Liver (tissue), 8 donors: ENCODE measurements at regions not wholly inside any gene's neighbourhood (a gene's known extent, or its start where the extent isn't known, plus 50 kb on each side); places are given as distances from the start of the nearest gene placed in this dataset.

Source experiments
- DNase-seq: peaks from one replicate; pipeline ENCODE4 v3.0.0-alpha.2; 2017; ENCODE audit warnings: low spot score
- H3K27ac ChIP-seq, 2 donors: one replicate each; pipeline ENCODE4 v1.7.0; 2013; ENCODE audit warnings: inconsistent platforms in 2 of 2, low read length in 2 of 2, control low read depth in 1 of 2, low read depth in 1 of 2, mild to moderate bottlenecking in 1 of 2
- H3K27me3 ChIP-seq, 4 donors: one replicate each; pipeline versions ENCODE4 v1.6.1 to v1.7.0; 2013; ENCODE audit warnings: low read length in 3 of 4, inconsistent platforms in 1 of 4, mild to moderate bottlenecking in 1 of 4, moderate library complexity in 1 of 4; ENCODE audit not compliant: control insufficient read depth in 4 of 4, insufficient read depth in 4 of 4
- H3K36me3 ChIP-seq, 4 donors: one replicate each; pipeline versions ENCODE4 v1.6.1 to v1.7.0; 2013; ENCODE audit warnings: low read length in 3 of 4, mild to moderate bottlenecking in 3 of 4, low read depth in 1 of 4, moderate library complexity in 1 of 4; ENCODE audit not compliant: control insufficient read depth in 4 of 4, insufficient read depth in 3 of 4
- H3K4me1 ChIP-seq, 4 donors: one replicate each; pipeline versions ENCODE4 v1.6.1 to v1.7.0; 2013; ENCODE audit warnings: low read length in 3 of 4, mild to moderate bottlenecking in 3 of 4, moderate library complexity in 1 of 4; ENCODE audit not compliant: control insufficient read depth in 4 of 4, insufficient read depth in 4 of 4
- H3K4me3 ChIP-seq, 3 donors: one replicate each; pipeline versions ENCODE4 v1.6.1 to v1.7.0; 2013; ENCODE audit warnings: low read length in 3 of 3, control low read depth in 1 of 3, low read depth in 1 of 3, mild to moderate bottlenecking in 1 of 3
- H3K9ac ChIP-seq, 2 donors: one replicate each; pipeline ENCODE4 v1.7.0; 2013; ENCODE audit warnings: low read length in 2 of 2, mild to moderate bottlenecking in 2 of 2, moderate library complexity in 2 of 2, control low read depth in 1 of 2, low read depth in 1 of 2
- H3K9me3 ChIP-seq, 4 donors: one replicate each; pipeline versions ENCODE4 v1.6.1 to v1.7.0; 2013; ENCODE audit warnings: low read length in 3 of 4; ENCODE audit not compliant: control insufficient read depth in 4 of 4
- ATF3 ChIP-seq: IDR thresholded peaks from 2 replicates; pipeline ENCODE4 v1.6.1; 2016; ENCODE audit warnings: antibody characterized with exemption
- CTCF ChIP-seq: fragments of 150-350 bp; IDR thresholded peaks from 2 replicates; pipeline ENCODE4 v1.5.1; 2017; ENCODE audit warnings: improper control_type of control experiment, low read depth, low read length; ENCODE audit not compliant: missing input control
- EGR1 ChIP-seq, 2 donors: IDR thresholded peaks; 2 replicates each; pipeline ENCODE4 v1.6.1; 2016 to 2018; ENCODE audit warnings: antibody characterized with exemption in 2 of 2, low read depth in 2 of 2
- FOXA1 ChIP-seq: IDR thresholded peaks from 2 replicates; pipeline ENCODE4 v1.6.1; 2016; ENCODE audit warnings: antibody characterized with exemption
- GABPA ChIP-seq, 2 donors: IDR thresholded peaks in 1 of 2; conservative IDR thresholded peaks in 1 of 2; 2 replicates each; pipeline ENCODE4 v1.6.1; 2016; ENCODE audit warnings: antibody characterized with exemption in 2 of 2, mild to moderate bottlenecking in 1 of 2, moderate library complexity in 1 of 2
- NR2F2 ChIP-seq: IDR thresholded peaks from 2 replicates; pipeline ENCODE4 v1.6.1; 2016; ENCODE audit warnings: antibody characterized with exemption
- RAD21 ChIP-seq, 2 donors: IDR thresholded peaks; 2 replicates each; pipeline ENCODE4 v1.6.1; 2016; ENCODE audit warnings: antibody characterized with exemption in 2 of 2, mild to moderate bottlenecking in 2 of 2
- RXRA ChIP-seq, 2 donors: IDR thresholded peaks; 2 replicates each; pipeline ENCODE4 v1.6.1; 2017 to 2018; ENCODE audit warnings: antibody characterized with exemption in 2 of 2, mild to moderate bottlenecking in 1 of 2
- SP1 ChIP-seq: IDR thresholded peaks from 2 replicates; pipeline ENCODE4 v1.6.1; 2018; ENCODE audit warnings: antibody characterized with exemption, mild to moderate bottlenecking
- YY1 ChIP-seq: IDR thresholded peaks from 2 replicates; pipeline ENCODE4 v1.6.1; 2016; ENCODE audit warnings: antibody characterized with exemption, mild to moderate bottlenecking
- WGBS: extraction: QIAGEN DNeasy Blood & Tissue Kit; methylation state at CpG from one replicate; pipeline ENCODE4 v1.1.7; 2013; 5-methylcytosine and 5-hydroxymethylcytosine counted together
- TF ChIP-seq, protein P1 (sequence below): IDR thresholded peaks from 2 replicates; pipeline ENCODE4 v1.6.1; 2016; ENCODE audit warnings: antibody characterized with exemption, mild to moderate bottlenecking
- TF ChIP-seq, protein P2 (sequence below): IDR thresholded peaks from 2 replicates; pipeline ENCODE4 v1.6.1; 2016; ENCODE audit warnings: antibody characterized with exemption
- donor health status: healthy.
- donor health status: healthy.
- donor health status: healthy.
- donor health status: healthy.
- donor health status: healthy.

DNA sequence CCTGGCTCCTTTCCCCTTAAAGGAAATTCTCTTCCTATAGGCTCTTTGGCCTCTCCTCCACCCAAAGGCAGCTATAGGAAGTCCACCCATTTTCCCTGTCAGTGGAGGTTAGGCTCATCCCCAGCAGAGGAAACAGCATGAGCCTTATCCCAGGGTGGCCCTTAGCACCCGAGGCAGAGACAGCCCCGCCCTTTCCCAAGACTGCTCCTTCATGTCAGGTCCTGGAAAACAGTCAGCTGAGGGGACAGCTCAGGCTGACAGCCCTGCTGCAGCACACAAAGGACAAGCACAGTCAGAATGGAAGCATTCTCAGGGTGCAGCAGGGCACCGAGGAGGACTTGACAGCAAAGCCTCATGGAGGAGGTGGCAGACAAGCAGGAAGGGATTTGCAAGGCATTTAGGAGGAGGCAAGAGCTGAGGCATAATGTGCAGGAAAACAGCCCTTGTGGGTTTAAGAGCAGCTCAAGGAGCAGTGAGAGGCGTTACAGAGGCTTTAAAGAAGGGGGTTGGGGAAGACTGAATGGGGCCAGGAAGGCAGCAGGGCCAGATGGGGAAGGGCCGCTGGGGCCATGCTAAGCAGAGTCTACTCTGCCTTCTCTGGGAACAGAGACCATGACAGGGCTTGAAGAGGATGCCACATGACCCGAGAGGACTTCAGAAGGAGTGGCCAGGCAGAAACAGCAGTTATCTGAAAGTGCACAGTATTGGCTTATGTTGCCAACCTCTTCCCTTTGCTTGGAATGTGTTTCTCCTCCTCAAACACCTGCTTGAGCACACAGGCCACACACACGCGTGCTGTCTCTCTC is 216.6 kb downstream of the SH3BP4 start:
- TF ChIP-seq, protein P1, sequence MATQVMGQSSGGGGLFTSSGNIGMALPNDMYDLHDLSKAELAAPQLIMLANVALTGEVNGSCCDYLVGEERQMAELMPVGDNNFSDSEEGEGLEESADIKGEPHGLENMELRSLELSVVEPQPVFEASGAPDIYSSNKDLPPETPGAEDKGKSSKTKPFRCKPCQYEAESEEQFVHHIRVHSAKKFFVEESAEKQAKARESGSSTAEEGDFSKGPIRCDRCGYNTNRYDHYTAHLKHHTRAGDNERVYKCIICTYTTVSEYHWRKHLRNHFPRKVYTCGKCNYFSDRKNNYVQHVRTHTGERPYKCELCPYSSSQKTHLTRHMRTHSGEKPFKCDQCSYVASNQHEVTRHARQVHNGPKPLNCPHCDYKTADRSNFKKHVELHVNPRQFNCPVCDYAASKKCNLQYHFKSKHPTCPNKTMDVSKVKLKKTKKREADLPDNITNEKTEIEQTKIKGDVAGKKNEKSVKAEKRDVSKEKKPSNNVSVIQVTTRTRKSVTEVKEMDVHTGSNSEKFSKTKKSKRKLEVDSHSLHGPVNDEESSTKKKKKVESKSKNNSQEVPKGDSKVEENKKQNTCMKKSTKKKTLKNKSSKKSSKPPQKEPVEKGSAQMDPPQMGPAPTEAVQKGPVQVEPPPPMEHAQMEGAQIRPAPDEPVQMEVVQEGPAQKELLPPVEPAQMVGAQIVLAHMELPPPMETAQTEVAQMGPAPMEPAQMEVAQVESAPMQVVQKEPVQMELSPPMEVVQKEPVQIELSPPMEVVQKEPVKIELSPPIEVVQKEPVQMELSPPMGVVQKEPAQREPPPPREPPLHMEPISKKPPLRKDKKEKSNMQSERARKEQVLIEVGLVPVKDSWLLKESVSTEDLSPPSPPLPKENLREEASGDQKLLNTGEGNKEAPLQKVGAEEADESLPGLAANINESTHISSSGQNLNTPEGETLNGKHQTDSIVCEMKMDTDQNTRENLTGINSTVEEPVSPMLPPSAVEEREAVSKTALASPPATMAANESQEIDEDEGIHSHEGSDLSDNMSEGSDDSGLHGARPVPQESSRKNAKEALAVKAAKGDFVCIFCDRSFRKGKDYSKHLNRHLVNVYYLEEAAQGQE, result no peak
- WGBS, result 69% methylated on average over 8 of the region's 8 CpGs

GRCh38 chr2:235170016-235170415 is 218.2 kb downstream of the SH3BP4 start:
- no peaks in the 10 kb centered on the region for H3K9me3 ChIP-seq
- no peaks in the 10 kb centered on the region for H3K4me1 ChIP-seq
- H3K36me3 ChIP-seq, result no peaks in the 10 kb centered on the region
- no peak overlapping the region for H3K4me3 ChIP-seq
- no peak overlapping the region for H3K27ac ChIP-seq
- H3K9ac ChIP-seq, result no peak overlapping the region
- TF ChIP-seq, protein P2, sequence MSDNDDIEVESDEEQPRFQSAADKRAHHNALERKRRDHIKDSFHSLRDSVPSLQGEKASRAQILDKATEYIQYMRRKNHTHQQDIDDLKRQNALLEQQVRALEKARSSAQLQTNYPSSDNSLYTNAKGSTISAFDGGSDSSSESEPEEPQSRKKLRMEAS, result no peak
- TF ChIP-seq RAD21 (IDR thresholded peaks at IDR 0.05) (no peak), ATF3 (no peak), FOXA1 (no peak), CTCF (no peak), GABPA (IDR thresholded peaks at IDR 0.05 in 1 of 2, conservative IDR thresholded peaks at IDR 0.05 in 1 of 2) (no peak), NR2F2 (no peak), SP1 (no peak), YY1 (no peak), RXRA (IDR thresholded peaks at IDR 0.05) (no peak), EGR1 (IDR thresholded peaks at IDR 0.05; ENCODE audit: low read depth in 2 of 2) (no peak)
- DNase-seq, result no peak
- no peaks in the 10 kb centered on the region for H3K27me3 ChIP-seq
- 53% methylated on average over 3 of the region's 3 CpGs for WGBS

More for the DNA sequence above, 216.6 kb downstream of the SH3BP4 start:
- H3K36me3 ChIP-seq, result no peaks in the 10 kb centered on the region
- DNase-seq, result no peak
- H3K27ac ChIP-seq, result no peak overlapping the region
- no peaks in the 10 kb centered on the region for H3K9me3 ChIP-seq
- H3K27me3 ChIP-seq, result no peaks in the 10 kb centered on the region
- H3K9ac ChIP-seq, result no peak overlapping the region
- H3K4me3 ChIP-seq, result no peak overlapping the region
- H3K4me1 ChIP-seq, result no peaks in the 10 kb centered on the region
